CD4-positive, alpha-beta T cell treated with Interleukin-12 subunit alpha and Interleukin-12 subunit beta, for 1 hour (primary cell): ENCODE measurements at regions not wholly inside any gene's neighbourhood (a gene's known extent, or its start where the extent isn't known, plus 50 kb on each side); places are given as distances from the start of the nearest gene placed in this dataset.
"Not testable (repeated sequence)": the region's sequence is repeated elsewhere in the genome, so short reads cannot be mapped to it uniquely, and the experiment has no call there.

Source experiments
- DNase-seq: peaks from one replicate; pipeline ENCODE4 v3.0.0-alpha.2; 2020

DNA sequence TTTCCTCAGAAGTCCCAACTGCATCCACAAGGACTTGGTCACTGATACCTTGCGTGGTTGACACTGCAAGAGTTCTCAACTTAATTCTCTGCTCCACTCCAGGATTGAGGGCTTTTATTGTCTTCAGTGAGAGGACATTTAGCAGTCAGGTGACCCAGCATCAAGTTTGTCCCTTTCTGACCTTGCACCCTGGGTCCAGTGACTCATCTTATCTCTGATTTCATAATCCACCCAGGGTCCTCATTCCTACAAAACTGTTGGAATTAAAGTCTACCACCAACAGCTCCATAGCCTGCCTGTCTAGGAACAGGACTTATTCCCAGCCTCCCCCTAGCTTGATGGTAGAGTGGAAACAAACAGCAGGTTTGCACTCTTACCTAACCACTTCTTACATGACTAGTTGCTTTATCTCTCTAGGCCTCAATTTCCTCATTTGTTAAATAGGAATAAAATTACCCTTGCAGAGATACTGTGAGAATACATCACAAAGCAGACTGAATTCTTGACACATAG is 151.3 kb upstream of the LPP start:
- no peak for DNase-seq

DNA sequence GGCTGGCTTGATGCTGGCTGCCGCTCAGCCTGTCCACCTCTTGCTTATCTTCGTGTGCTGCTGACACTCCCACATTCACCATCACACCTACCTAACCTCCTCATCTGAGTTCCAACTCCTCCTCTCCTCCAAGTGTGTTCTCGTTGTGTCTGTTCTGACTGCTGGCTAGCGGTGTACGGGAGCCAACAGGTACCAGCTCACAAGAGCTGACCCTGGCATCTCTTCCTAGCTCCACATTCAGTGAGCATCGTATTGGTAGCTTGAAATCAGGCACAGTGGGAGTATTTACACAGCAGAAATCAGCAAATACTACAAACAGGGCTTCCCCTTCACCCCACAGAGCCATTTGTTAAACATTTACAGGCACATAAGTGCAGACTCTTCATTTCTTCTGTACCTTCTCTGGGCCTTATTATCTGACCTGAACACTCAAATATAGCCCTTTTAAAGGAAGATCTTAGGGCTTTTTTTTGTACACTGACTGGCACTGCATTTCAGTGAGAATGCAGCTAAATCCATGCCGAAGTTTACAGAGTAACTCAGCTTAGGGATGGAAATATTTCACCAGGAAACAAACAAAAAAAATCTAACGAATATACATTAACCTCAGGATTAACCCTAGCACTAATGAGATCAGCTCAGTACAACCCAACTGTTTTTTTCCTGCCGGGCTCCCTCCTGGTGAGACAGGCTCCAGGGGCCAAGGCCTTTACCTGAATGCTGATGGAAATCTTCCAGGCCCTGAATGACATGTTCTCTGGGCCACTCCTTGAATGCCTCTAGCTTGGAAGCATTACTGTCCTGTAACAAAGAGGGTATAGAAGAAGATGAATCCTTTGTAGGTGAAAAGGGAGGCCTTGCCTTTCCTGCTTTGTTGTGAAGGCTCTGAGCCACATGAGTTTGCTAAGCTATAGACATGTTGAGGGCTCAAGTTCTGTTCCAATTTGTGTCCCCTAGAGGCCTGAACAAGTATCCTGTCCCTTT is 150.5 kb upstream of the LPP start:
- no peak for DNase-seq

DNA sequence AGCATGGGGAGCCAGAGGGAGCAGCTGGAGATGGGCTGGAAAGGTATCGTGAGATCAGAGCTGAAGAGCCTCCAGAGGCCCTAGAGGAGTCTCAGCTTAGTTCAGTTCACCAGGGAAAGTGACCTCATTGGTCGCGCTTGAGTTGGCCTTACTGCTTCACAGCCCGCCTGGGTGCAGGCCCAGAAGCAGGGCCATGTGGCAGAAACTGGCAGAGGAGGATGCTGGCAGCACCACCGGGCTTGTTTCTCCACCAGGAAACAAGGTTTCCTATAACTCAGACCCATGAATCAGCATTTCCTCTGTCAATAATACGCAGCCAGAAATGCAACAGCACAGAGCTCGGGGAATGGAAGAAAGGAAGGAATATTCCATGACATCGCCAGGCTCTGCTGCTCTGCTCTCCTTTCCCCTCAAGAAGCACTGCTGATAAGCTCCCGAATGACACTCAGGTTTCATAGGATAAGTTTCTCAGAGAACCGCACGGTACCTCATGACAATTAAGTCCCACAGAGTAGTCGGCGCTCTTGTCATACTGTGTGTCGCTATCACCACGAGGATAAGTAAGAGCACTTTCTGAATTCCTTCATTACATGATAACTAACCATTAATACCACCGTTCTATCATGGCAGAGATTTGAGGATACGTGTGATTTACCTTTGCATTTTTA is 147.1 kb upstream of the LPP start:
- no peak for DNase-seq

DNA sequence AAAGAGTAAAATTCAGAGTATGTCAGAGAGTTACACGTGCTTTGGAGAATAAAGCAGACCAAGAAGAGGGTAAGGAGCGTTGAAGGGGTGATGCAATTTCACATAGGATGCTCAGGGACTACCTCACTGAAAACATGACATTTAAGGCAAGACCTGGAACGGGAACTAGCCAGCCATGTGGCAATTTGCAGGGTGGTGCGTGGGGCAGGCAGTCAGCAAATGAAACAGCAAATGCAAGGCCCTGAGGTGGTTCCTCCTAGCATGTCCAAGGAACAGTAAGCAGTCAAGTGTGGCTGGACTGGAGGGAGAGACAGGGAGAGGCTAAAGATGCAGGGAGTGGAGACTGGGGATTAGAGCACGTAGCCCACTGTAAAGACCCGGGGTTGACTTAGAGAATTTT is 146.1 kb upstream of the LPP start:
- no peak for DNase-seq

DNA sequence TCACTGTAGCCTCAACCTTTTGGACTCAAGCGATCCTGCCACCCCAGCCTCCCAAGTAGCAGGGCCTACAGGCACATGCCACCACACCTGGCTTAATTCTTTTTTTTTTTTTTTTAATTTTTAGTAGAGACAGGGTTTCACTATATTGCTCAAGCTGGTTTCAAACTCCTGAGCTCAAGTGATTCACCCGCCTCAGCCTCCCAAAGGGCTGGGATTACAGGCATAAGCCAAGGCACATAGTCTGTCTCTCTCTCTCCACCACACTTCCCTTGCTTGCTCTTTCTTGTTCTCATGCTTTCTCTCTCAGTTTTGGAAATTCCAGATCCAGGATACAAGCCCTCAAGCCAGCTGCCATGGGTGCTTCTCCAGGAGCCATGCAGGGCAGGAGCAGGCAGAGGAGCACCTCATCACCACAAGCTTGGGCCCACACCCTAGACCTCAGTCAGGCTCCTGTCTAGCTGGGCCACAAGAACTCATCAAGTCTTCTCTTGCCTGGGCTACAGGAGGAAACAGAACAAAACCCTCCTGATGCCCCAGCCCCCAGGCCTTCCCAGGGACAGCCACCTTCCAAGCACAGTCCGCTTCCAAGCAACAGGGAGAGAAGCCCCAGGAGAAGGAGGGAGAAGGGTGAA is 145.3 kb upstream of the LPP start:
- DNase-seq = no peak

DNA sequence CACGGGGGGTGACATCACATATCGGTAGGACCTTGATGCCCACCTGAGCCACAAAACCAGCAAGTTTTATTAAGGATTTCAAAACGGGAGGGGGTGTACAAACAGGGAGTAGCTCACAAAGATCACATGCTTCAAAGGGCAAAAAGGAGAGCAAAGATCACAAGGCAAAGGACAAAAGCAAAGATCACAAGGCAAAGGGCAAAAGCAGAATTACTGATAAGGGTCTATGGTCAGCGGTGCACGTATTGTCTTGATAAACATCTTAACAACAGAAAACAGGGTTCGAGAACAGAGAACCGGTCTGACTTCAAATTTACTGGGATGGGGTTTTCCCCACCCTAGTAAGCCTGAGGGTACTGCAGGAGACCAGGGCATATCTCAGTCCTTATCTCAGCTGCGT is 143.5 kb upstream of the LPP start:
- DNase-seq = no peak

DNA sequence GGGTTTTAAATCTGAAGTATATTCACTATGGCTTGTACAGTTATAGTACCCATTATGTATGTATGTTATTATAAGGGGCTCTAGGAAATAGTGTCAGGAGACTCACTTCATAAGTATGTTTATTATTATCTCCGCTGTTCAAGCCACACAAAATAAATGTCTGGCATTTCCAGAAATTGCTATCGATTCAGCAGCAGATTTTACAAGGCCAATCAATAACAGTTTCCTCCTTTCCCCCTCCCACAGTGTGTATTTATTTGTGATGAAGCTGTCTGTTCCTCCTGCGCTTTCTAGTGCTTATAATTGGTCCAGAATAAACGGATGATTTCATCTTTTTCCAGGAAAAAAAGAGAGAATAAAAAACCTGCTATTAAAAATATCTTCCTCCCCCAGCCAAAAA is 134.2 kb upstream of the LPP start:
- DNase-seq = no peak

DNA sequence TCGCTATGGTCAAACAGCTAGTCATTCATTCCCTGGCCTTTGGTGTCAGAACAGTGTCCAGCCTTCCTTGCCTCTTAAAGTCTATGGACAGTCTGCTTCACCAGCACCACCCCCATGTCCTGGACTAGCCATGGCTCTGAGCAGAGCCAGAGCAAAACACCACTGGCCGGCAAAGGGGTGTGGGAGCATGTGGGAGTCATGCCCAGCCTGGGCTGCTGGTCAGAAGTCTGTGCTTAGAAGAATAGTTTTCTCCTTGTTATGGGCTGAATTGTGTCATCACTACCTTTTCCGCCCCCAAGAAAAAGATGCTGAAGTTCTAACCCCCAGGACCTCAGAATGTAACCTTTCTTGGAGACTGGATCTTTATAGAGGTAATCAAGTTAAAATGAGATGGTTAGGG is 132.9 kb upstream of the LPP start:
- DNase-seq = no peak

DNA sequence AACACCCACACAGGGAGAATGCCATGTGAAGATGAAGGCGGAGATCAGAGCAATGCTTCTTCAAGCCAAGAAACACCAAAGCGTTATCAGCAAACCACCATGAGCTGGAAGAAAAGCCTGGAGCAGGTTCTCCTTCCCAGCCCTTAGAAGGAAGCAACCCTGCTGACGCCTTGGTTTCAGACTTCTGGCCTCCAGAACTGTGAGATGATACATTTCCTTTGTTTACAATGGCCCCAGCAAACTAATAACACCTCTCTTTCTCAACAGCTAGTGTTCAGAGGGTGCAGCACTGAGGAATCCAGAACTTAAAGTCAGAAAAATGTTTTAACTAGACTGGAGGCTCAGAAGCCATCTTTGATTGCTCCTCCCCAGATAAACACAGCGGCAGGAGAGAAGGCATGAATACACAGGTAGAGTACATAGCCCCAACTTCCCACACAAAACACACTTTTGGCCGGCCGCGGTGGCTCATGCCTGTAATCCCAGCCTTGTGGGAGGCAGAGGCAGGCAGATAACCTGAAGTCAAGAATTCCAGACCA is 132.4 kb upstream of the LPP start:
- DNase-seq = no peak

DNA sequence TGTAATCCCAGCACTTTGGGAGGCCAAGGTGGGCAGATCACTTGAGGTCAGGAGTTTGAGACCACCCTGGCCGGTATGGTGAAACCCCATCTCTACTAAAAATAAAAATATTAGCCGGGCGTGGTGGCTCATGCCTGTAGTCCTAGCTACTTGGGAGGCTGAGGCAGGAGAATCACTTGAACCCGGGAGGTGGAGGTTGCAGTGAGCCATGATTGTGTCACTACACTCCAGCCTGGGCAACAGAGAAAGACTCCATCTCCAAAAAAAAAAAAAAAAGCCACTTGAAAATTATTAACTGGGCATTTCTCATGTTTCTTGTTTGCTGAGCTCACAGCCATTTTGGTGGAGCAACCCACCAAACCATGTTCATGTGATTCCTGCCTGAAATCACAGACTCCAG is 131.1 kb upstream of the LPP start:
- not testable (repeated sequence) for DNase-seq

DNA sequence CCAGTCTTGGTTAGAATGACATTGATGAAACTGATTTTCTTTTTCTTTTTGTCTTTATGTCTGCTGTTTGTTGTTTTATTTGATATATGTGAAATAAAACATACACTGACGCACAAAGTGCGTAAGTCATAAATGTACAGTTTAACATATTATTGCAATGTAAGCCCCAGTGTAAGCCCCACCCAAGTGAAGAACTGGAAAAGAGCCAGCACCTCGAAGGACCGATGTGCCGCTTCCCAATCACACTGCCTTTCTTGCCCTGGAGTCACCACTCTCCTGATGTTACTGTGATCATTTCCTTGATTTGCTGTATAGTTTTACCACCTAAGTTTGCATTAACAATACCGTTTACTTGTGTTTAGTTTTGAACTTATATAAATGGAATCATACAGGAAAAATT is 128.4 kb upstream of the LPP start:
- DNase-seq = no peak

DNA sequence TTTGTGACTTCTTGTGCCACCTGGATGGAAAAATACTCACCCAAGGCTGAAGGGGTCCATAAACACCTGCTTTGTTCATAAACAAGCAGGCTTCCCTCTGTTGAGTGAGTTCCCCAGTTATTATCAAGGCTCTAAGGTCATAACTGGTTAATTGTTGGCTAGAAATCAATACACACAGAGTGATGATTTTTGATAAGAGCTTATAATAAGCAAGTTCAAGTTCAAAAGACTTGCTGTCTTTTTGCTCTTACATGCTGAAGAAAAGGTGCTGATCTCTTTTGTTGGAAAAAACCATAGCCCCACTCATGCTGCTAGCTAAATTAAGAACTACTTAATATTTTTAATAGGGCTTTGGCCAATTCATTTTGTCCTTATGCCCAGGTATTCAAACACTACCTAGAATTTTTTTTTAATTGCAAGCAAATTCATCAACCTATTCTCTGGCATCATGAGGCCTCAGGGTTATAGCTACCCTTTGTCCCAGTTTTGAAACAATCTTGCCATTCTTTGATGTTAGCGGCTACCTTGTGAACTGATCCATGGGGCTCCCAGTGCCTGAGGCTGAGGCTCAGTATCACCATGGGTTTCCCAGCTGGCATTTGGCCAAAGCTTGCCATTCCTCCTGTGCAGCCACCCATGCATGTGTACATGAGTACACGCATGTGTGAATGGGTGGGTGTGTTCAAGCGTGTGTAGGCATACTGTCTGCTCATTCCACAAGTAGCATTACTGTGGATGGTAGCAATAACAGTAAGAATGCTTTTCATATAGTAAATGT is 127.6 kb upstream of the LPP start:
- DNase-seq = no peak

DNA sequence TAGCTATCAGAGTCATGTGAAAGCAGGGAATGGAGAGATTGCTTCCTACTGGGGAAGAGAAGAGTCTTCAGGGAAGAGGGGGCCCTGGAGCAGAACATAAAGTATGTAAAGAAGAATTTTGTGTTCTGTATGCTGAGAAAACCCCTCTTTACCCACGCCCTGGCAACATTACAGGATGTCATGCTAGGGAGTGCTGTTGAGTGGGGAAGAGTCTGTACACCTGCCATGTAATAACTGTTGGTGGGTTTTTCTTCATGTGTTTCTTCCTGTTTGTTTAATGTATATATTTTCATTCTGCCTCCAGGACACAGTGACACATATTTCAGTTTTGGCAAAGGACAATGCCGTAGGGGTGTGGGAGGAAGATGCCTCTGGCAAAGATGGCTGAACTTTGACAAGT is 122.8 kb upstream of the LPP start:
- DNase-seq = no peak

DNA sequence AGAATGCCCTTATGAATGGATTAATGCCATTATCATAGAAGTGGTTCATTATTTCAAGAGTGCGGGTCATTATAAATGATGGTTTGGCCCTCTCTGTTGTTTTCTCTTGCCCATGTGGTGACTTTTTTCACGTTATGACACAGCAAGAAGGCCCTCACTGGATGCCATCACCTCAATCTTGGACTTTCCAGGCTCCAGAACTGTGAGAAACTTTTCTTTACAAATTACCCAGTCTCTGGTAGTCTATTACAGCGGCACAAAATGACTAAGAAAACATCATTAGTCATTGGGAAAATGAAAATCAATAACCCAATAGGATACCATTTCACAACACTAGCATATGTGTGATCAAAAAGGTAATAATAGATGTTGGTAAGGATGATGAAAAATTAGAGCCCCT is 119.0 kb upstream of the LPP start:
- no peak for DNase-seq

DNA sequence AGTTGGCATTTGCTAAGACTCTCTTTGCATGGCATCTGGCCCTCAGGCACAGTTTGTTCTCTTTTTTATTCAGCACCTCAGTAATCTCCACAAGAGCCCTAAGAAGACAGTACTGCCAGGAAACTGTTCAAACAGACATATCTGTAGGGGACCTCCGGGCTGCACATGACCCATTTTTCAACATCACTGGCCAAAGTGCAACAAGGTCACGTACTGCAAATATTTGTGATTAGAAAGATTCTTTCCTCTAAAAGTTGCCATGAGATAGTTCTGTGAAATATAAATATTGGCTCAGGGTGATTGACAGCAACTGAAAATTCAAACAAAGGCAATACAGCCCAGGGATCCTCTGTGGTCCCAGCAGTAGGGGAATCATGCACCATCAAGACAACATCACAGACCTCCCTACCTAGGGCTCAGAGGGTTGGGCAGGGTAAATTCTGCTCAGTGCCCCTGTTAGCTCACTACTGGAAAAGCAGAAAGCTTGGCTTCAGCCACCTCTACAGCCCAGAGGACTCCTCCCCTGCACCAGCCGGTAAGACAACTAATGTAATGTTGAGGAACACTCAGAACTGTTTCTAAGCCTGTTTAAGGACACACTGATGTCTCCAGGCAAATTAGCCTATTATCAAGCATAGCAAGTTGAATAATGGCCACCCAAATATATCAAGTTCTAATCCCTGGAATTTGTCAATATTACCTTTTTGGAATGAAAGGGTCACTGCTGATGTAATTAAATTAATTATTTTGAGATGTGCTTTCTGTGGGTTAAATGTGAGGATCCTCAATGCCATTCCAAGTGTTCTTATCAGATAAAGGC is 117.4 kb upstream of the LPP start:
- DNase-seq = no peak

DNA sequence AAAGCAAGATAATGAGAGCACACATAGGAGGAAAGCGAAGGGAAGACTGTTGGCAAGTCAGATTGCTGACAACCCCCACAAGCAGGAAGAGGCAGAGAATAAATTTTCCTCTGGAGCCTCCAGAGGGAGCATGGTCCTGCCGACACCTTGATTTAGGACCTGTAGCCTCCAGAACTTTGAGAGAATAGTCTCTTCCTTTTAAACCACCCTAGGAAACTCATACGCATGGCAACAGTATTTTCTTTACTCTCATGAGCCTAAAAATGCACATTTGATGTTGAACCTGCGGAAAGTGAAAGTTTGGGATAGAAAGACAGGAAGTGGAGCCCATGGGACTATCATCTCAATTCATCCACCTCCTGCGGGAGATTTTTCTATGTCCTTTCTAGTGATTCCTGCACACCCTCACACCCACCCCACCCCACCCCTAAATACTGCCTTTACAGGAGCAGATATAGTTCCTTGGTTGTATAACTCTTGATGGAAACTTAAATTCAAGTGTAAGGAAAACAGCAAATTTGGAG is 116.7 kb upstream of the LPP start:
- no peak for DNase-seq

DNA sequence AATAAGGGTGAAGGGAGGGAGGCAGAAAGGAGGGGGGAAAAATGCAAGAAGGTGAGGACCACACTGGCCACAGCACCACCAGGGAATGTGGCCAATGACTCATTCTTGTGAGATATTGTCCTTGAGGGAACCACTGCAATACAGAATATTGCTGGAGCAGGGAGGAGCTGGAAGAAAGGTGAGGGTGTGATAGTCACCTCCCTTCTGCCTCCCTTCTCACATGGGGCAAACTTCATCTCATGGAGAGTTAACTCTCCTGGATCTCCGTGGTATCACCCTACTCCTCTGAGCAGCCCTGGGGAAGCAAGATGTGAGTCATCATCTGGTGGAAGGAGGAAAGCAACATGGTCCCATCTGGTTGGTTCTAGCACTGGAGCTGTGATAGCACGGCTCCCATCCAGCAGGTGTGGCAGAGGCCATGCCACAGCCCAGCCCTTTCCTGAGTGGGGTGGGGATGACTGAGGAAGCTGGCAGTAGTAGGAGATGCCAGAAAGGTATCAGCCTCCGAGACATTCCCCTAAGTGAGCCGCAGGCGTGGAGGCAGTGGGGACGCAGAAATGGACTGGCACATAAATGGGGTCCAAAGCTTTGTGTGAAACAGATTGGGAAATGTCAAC is 115.9 kb upstream of the LPP start:
- DNase-seq = no peak

DNA sequence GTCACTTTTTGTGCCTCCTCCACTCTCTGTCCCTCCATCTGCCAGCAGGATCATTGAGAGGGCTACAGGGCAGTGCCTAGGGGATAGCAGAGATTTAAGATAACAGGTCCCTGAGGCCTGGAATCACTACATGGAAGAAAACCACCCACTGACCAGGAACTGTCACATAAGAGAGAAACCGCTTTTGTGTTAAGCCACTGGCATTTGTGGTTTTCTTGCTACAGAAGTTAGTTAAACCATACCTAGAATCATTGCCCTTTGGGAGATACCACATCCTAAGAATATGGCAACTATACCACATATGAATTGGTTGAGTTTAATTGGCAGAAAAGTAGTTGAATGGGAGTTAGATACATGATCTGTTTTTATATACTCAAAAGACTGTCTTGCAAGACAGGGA is 112.8 kb upstream of the LPP start:
- DNase-seq = no peak

DNA sequence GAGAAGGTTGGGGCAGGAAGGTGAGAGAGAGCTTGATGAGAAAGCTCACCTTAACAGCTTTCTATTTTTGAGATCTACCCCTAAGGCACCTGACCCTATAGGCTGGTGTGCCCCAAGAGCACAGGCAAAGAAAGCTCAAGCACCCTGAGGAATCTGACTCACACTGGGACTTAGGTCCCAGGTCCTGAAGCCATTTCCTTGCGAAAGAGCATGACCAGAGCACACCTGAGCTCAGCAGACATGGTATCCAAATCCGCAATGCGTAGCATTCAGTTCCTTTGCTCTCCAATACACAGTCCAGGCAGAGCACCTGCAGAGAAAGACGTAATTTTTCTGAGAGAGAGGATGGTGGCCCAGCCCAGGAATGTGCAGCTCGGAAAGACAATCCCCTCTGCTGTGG is 112.1 kb upstream of the LPP start:
- DNase-seq = no peak

DNA sequence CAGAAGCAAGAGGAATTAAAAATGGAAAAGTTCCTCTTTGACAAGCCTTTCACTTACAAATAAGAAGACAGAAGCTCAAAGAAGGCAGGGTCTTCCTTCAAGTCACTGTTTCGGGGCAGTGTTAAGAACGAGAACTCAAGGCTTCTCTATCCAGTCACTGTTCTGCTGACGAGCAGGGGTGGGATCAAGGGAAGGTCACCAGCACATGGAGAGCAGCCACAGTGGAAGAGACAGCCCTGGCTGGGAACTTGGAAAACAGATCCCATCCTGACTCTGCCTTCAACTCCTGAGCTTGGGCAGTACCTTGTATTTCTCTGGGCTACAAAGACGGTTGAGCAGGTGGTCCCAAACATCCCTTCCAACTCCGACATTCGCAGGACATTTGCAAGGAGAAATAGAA is 111.5 kb upstream of the LPP start:
- DNase-seq = no peak

DNA sequence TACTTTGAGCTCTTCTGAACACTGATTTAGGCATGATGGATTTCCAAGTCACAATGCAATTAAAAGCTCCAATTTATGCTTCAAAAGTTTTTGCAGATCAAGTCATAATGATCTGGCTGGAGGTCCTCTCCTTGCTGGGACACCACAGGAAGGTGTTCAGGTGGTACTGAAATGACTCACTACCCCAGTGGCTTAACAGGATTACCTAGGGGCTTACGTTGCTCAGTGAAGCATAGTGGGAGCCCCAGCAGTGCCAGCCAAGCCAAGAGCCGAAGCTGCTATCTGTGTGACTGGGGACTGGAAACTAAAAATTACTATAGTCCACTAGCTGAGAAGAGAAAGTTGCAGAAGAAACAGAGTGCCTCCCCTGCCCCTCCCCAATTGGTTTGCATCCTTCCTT is 110.1 kb upstream of the LPP start:
- DNase-seq = no peak
